CD14-positive monocyte (primary cell): ENCODE measurements at regions not wholly inside any gene's neighbourhood (a gene's known extent, or its start where the extent isn't known, plus 50 kb on each side); places are given as distances from the start of the nearest gene placed in this dataset.

Source experiments
- DNase-seq, 3 donors: peaks; one replicate each; pipeline ENCODE4 v3.0.0-alpha.2; 2011 to 2022
- H2AFZ ChIP-seq: 2 replicates; pipeline ENCODE4 v1.6.0; 2012; ENCODE audit warnings: mild to moderate bottlenecking, low read depth, low read length, inconsistent platforms; ENCODE audit not compliant: insufficient read depth, poor library complexity, severe bottlenecking
- H3K27ac ChIP-seq, 2 donors: 1 replicate in 1 of 2; 2 replicates in 1 of 2; pipeline ENCODE4 v1.5.1; 2012 to 2013; ENCODE audit warnings: low read length in 2 of 2, control low read depth in 1 of 2, inconsistent platforms in 1 of 2, low read depth in 1 of 2, mild to moderate bottlenecking in 1 of 2
- H3K27me3 ChIP-seq, 2 donors: one replicate each; pipeline versions ENCODE4 v1.6.0 to v1.6.1; 2011 to 2013; ENCODE audit warnings: low read length in 2 of 2; ENCODE audit not compliant: control insufficient read depth in 2 of 2, insufficient read depth in 2 of 2
- H3K36me3 ChIP-seq, 2 donors: replicated peaks in 1 of 2; 1 replicate in 1 of 2; 2 replicates in 1 of 2; pipeline versions ENCODE4 v1.5.1 to v1.6.1; 2012 to 2013; ENCODE audit warnings: low read length in 2 of 2, control low read depth in 1 of 2, inconsistent platforms in 1 of 2, mild to moderate bottlenecking in 1 of 2; ENCODE audit not compliant: insufficient read depth in 2 of 2, control insufficient read depth in 1 of 2
- H3K4me1 ChIP-seq, 2 donors: 1 replicate in 1 of 2; 2 replicates in 1 of 2; pipeline versions ENCODE4 v1.5.1 to v1.6.1; 2012 to 2013; ENCODE audit warnings: low read length in 2 of 2, control low read depth in 1 of 2, inconsistent platforms in 1 of 2, mild to moderate bottlenecking in 1 of 2, moderate library complexity in 1 of 2; ENCODE audit not compliant: insufficient read depth in 2 of 2, control insufficient read depth in 1 of 2
- H3K4me2 ChIP-seq: replicated peaks from 2 replicates; pipeline ENCODE3; 2012; ENCODE audit warnings: low read length, moderate library complexity, mild to moderate bottlenecking; ENCODE audit not compliant: poor library complexity, severe bottlenecking; ENCODE audit errors: extremely low read depth
- H3K4me3 ChIP-seq, 3 experiments: fragments of 200-600 bp in 1 of 3; sonication (generic) in 1 of 3; replicated peaks in 1 of 3; 1 replicate in 2 of 3; 2 replicates in 1 of 3; pipeline ENCODE4 v1.5.1; 2011 to 2013; ENCODE audit warnings: low read length in 3 of 3, mild to moderate bottlenecking in 3 of 3, control low read depth in 2 of 3, low read depth in 2 of 3, inconsistent platforms in 1 of 3, moderate library complexity in 1 of 3
- H3K79me2 ChIP-seq: 2 replicates; pipeline ENCODE4 v1.6.0; 2012; ENCODE audit warnings: mild to moderate bottlenecking, control low read depth, inconsistent platforms, low read length, moderate library complexity; ENCODE audit not compliant: insufficient read depth
- H3K9ac ChIP-seq: 2 replicates; pipeline ENCODE4 v1.6.0; 2017; ENCODE audit warnings: low read length, mild to moderate bottlenecking; ENCODE audit not compliant: insufficient read depth, poor library complexity, severe bottlenecking
- H3K9me3 ChIP-seq, 2 donors: replicated peaks in 1 of 2; 1 replicate in 1 of 2; 2 replicates in 1 of 2; pipeline versions ENCODE4 v1.5.1 to v1.6.1; 2012 to 2013; ENCODE audit warnings: low read length in 2 of 2, control low read depth in 1 of 2; ENCODE audit not compliant: control insufficient read depth in 1 of 2, insufficient read depth in 1 of 2
- H4K20me1 ChIP-seq: 2 replicates; pipeline ENCODE4 v1.6.0; 2012; ENCODE audit warnings: mild to moderate bottlenecking, low read length, control low read depth, moderate library complexity; ENCODE audit not compliant: insufficient read depth
- H3K27ac Mint-ChIP-seq, 7 donors: one replicate each; pipeline ENCODE4 v1.8.0; 2020; ENCODE audit warnings: mild to moderate bottlenecking in 7 of 7, mixed read lengths in 7 of 7, moderate library complexity in 6 of 7, inconsistent platforms in 2 of 7
- H3K27me3 Mint-ChIP-seq, 3 donors: one replicate each; pipeline ENCODE4 v1.8.0; 2021 to 2022; ENCODE audit warnings: low read depth in 3 of 3, mild to moderate bottlenecking in 3 of 3, mixed read lengths in 3 of 3, moderate library complexity in 3 of 3, inconsistent platforms in 1 of 3
- H3K36me3 Mint-ChIP-seq, 2 donors: one replicate each; pipeline ENCODE4 v1.8.0; 2020; ENCODE audit warnings: mixed read lengths in 2 of 2, inconsistent platforms in 1 of 2, mild to moderate bottlenecking in 1 of 2
- H3K4me1 Mint-ChIP-seq: one replicate; pipeline ENCODE4 v1.8.0; 2020; ENCODE audit warnings: mild to moderate bottlenecking, mixed read lengths
- H3K4me3 Mint-ChIP-seq, 2 donors: one replicate each; pipeline ENCODE4 v1.8.0; 2020; ENCODE audit warnings: mild to moderate bottlenecking in 2 of 2, mixed read lengths in 2 of 2, moderate library complexity in 1 of 2
- H3K9me3 Mint-ChIP-seq, 7 donors: one replicate each; pipeline ENCODE4 v1.8.0; 2020 to 2022; ENCODE audit warnings: mixed read lengths in 7 of 7, mild to moderate bottlenecking in 6 of 7, moderate library complexity in 6 of 7, inconsistent platforms in 2 of 7
- CTCF ChIP-seq: fragments of 200-600 bp; IDR thresholded peaks from one replicate; pipeline ENCODE4 v1.8.0; 2022; ENCODE audit warnings: antibody characterized with exemption, mild to moderate bottlenecking
- WGBS: methylation state at CpG from one replicate; pipeline ENCODE4 v1.1.5; 2013; ENCODE audit warnings: missing lambda C conversion rate; ENCODE audit not compliant: insufficient coverage; 5-methylcytosine and 5-hydroxymethylcytosine counted together
- intact Hi-C, 2 donors: fragments of 100-400 bp; cut with micrococcal nuclease; formaldehyde crosslinking; loops; one replicate each; pipeline versions ENCODE4 v1.15.0 to v1.15.1; 2023

GRCh38 chr12:85713373-85713772 lies 122.8 kb downstream of the RASSF9 start:
- intact Hi-C loops: no loop called here
- Mint-ChIP-seq H3K36me3 (no peaks in the 10 kb centered on the region), H3K4me1 (no peaks in the 10 kb centered on the region), H3K4me3 (no peak overlapping the region), H3K27ac (no peak overlapping the region), H3K9me3 (peaks cover 1 to 14% (median 6%) of the 10 kb centered on the region in 7 donors), H3K27me3 (no peaks in the 10 kb centered on the region)
- Histone ChIP-seq H3K4me3 (no peak overlapping the region), H2AFZ (no peak overlapping the region), H3K79me2 (no peaks in the 10 kb centered on the region), H3K27ac (no peak overlapping the region), H3K36me3 (no peaks in the 10 kb centered on the region), H4K20me1 (no peaks in the 10 kb centered on the region), H3K9me3 (peaks cover 4 to 8% of the 10 kb centered on the region in 2 donors), H3K27me3 (no peaks in the 10 kb centered on the region), H3K4me1 (no peaks in the 10 kb centered on the region), H3K4me2 (no peak overlapping the region), H3K9ac (no peak overlapping the region)
- no peak for TF ChIP-seq CTCF
- no CpG with 5 or more reads among the region's 4 CpGs for WGBS
- DNase-seq: no peak

- Mint-ChIP-seq H3K36me3 (no peaks in the 10 kb centered on the region), H3K9me3 (peaks cover 1 to 14% (median 6%) of the 10 kb centered on the region in 7 donors), H3K27me3 (no peaks in the 10 kb centered on the region), H3K4me3 (no peak overlapping the region), H3K4me1 (no peaks in the 10 kb centered on the region), H3K27ac (no peak overlapping the region)
- H3K36me3 ChIP-seq: no peaks in the 10 kb centered on the region
- H4K20me1 ChIP-seq: no peaks in the 10 kb centered on the region
- no peaks in the 10 kb centered on the region for H3K79me2 ChIP-seq
- H3K9ac ChIP-seq: no peak overlapping the region
- WGBS: 100% methylated on average over 1 of the region's 1 CpG
- no peak overlapping the region for H3K4me2 ChIP-seq
- no peak for TF ChIP-seq CTCF
- no peaks in the 10 kb centered on the region for H3K4me1 ChIP-seq
- no peak overlapping the region for H3K27ac ChIP-seq
- no peak overlapping the region for H3K4me3 ChIP-seq
- intact Hi-C loops: no loop called here
- no peak for DNase-seq
- peaks cover 4 to 8% of the 10 kb centered on the region in 2 donors for H3K9me3 ChIP-seq
- no peaks in the 10 kb centered on the region for H3K27me3 ChIP-seq
- no peak overlapping the region for H2AFZ ChIP-seq
Measured at GRCh38 chr12:85714425-85714824, 121.8 kb downstream of the RASSF9 start.
